ENCODE measurements at regions not wholly inside any gene's neighbourhood (a gene's known extent, or its start where the extent isn't known, plus 50 kb on each side); places are given as distances from the start of the nearest gene placed in this dataset.

DNA sequence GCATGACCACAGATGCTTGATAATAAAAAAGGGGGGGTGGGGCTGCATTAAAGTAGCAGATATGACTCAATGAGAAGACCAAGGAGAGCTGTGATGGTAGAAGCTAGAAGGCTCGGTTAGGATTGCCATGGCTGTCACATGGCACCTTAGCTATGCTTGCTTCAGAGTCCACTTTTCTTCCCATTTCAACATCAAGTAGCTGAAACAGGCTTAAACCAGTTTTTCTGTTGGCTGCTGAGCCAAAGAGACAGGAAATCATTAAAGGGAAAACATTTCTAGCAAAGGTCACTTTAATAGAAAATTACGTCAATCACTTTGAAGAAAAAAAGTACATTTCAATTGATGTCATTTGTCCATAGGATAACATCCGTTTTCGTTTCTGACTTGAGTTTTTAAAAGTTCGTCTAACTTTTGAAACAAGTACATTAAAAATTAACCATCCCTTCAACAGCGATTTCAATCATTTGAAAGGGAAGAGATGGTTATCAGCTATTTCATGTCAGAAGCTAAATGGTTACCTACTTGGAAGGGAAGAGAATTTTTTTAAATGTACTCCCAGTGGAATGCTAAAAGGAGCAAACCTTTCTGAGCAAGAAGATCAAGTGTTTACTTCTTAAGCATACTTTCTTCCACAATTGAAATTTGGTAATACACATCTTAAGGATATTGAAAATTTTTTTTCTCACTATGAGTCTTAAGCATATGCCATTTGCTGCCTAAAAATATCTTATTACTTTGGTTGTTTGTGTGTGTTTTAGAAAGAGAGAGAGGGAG lies 488.1 kb upstream of the PRMT6 start:
- DNase-seq (ENCODE audit: extremely low read depth, low read depth): no peak
- TF ChIP-seq, protein P1, sequence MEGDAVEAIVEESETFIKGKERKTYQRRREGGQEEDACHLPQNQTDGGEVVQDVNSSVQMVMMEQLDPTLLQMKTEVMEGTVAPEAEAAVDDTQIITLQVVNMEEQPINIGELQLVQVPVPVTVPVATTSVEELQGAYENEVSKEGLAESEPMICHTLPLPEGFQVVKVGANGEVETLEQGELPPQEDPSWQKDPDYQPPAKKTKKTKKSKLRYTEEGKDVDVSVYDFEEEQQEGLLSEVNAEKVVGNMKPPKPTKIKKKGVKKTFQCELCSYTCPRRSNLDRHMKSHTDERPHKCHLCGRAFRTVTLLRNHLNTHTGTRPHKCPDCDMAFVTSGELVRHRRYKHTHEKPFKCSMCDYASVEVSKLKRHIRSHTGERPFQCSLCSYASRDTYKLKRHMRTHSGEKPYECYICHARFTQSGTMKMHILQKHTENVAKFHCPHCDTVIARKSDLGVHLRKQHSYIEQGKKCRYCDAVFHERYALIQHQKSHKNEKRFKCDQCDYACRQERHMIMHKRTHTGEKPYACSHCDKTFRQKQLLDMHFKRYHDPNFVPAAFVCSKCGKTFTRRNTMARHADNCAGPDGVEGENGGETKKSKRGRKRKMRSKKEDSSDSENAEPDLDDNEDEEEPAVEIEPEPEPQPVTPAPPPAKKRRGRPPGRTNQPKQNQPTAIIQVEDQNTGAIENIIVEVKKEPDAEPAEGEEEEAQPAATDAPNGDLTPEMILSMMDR (IDR thresholded peaks at IDR 0.05; ENCODE audit: low read depth, low read length, missing control alignments): no peak
- H3K4me3 ChIP-seq (replicated peaks; ENCODE audit: low read depth, low read length): no peak overlapping the region

DNA sequence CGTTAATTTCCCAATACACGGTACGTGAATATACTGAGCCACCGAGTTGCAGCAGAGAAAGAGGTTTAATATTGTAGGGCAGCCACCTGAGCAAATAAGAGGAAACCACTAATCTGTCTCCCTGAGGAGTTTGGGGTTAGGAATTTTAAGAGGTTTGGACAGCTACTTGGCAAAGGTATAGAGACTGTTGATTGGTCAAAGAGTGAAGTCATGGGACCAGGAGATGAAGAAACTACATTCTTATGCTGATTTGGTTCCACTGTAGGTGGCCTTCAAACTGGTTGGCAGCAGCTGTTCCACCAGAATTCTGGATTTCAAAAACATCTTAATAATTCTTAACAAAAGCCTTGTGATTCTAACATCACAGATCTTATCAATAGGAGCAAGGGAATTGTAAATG lies 485.4 kb upstream of the PRMT6 start:
- no peak for DNase-seq (ENCODE audit: extremely low read depth, low read depth)
- TF ChIP-seq, protein P1 (IDR thresholded peaks at IDR 0.05; ENCODE audit: low read depth, low read length, missing control alignments): no peak
- no peak overlapping the region for H3K4me3 ChIP-seq (replicated peaks; ENCODE audit: low read depth, low read length)

DNA sequence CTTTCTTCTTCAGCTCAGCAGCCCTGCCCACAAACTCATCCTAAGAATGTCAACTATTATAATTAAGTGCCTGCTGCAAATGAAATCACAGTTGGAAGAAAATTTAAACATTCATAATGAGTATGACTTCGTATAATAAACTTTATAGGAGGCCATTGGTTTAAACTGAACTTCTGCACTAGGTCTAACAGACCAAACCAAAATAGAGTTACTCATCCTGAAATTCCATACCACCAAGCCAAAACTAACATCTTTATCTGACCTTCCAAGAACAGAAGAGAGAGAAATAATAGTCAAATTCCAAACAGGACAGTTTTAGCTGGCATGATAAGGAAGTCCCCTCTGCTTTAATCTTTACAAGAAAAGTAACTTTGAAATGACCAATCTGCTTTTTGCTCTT lies 472.4 kb upstream of the PRMT6 start:
- no peak overlapping the region for H3K4me3 ChIP-seq (replicated peaks; ENCODE audit: low read depth, low read length)
- TF ChIP-seq, protein P1 (IDR thresholded peaks at IDR 0.05; ENCODE audit: low read depth, low read length, missing control alignments): no peak
- no peak for DNase-seq (ENCODE audit: extremely low read depth, low read depth)

DNA sequence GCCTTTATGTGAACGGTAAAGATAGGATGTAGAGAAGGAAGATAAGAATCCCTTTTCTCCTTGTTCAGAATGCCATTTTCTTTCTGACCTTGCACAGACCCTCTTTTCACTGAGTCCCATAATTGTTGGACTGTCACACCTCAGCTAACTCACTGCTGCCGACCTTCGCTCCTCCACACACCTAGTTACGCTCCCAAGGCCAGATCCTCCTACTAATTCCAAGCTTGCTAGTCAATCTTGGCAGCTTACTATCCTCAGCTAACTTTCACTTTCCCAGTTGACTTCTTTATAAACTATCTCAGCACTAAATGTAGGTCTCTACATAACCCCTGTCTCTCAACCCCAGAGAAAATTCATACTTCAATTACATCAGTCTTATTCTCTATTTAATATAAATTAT lies 471.8 kb upstream of the PRMT6 start:
- TF ChIP-seq, protein P1 (IDR thresholded peaks at IDR 0.05; ENCODE audit: low read depth, low read length, missing control alignments): no peak
- DNase-seq (ENCODE audit: extremely low read depth, low read depth): no peak

DNA sequence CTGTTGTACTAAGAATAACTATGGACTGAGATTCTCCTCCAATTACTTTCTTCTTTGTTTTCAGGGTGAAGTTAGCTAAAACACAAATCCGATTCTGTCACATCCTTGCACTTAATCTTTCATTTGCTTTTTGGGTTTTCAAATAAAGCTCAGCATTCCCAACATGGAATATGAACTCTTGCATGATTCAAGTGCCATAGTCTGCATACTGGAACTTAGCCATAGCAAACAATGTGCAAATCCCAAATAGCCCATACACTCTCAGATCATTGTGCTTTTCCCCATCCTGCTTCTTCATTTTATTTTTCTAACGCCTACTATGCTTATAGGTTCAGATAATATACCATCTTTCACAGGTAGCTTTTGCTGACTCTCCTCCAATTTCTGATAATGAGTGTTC lies 455.8 kb upstream of the PRMT6 start:
- DNase-seq (ENCODE audit: extremely low read depth, low read depth): no peak
- no peak overlapping the region for H3K4me3 ChIP-seq (replicated peaks; ENCODE audit: low read depth, low read length)
- TF ChIP-seq, protein P1 (IDR thresholded peaks at IDR 0.05; ENCODE audit: low read depth, low read length, missing control alignments): no peak

More for the DNA sequence above, 471.8 kb upstream of the PRMT6 start:
- H3K4me3 ChIP-seq (replicated peaks; ENCODE audit: low read depth, low read length): no peak overlapping the region

DNA sequence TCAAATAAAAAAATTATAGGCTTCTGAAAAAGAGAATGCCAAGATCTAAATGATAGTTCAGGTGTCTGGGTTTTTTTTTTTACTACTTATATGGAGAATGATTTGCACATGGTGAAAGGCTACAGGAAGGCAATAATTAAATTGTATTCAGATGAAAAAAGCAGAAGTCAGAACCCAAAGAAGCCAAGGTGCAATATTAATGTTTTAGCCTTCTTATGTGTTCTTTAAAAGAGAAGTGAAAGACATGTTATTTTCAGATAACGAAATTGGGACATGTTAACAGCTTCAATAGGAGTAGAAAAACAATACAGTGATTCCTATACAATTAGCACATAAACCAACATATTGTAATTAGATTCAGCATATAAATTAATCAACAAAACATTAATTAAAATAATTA lies 452.9 kb upstream of the PRMT6 start:
- no peak for DNase-seq (ENCODE audit: extremely low read depth, low read depth)
- TF ChIP-seq, protein P1 (IDR thresholded peaks at IDR 0.05; ENCODE audit: low read depth, low read length, missing control alignments): no peak

DNA sequence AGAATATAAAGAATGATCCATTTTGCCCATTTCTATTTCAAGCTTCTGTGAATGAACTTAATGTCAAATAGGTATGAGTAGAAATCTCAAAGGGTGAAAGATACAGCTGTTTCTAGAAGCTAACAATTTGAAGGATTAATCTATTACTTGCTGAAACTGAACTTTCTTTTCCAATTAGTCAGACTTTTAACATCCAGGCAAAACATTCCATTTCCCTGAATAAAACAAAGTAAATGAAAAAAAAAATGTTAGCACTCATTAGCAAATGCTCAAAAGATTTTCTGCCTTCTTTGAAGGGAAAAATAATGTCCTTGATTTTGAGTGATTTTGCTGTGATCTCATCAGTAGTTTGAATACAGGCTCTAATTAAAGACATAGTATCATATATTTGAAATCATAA lies 447.6 kb upstream of the PRMT6 start:
- no peak overlapping the region for H3K4me3 ChIP-seq (replicated peaks; ENCODE audit: low read depth, low read length)
- no peak for DNase-seq (ENCODE audit: extremely low read depth, low read depth)
- TF ChIP-seq, protein P1 (IDR thresholded peaks at IDR 0.05; ENCODE audit: low read depth, low read length, missing control alignments): no peak

More for the DNA sequence above, 452.9 kb upstream of the PRMT6 start:
- H3K4me3 ChIP-seq (replicated peaks; ENCODE audit: low read depth, low read length): no peak overlapping the region
